DMS79 treated with DMSO at 0.1 percent for 48 hours (cell line): ENCODE measurements at regions not wholly inside any gene's neighbourhood (a gene's known extent, or its start where the extent isn't known, plus 50 kb on each side); places are given as distances from the start of the nearest gene placed in this dataset.

Experiments
- DNase-seq: peaks from one replicate; lab custom pipeline; 2025; lab: John Stamatoyannopoulos, UW

DNA sequence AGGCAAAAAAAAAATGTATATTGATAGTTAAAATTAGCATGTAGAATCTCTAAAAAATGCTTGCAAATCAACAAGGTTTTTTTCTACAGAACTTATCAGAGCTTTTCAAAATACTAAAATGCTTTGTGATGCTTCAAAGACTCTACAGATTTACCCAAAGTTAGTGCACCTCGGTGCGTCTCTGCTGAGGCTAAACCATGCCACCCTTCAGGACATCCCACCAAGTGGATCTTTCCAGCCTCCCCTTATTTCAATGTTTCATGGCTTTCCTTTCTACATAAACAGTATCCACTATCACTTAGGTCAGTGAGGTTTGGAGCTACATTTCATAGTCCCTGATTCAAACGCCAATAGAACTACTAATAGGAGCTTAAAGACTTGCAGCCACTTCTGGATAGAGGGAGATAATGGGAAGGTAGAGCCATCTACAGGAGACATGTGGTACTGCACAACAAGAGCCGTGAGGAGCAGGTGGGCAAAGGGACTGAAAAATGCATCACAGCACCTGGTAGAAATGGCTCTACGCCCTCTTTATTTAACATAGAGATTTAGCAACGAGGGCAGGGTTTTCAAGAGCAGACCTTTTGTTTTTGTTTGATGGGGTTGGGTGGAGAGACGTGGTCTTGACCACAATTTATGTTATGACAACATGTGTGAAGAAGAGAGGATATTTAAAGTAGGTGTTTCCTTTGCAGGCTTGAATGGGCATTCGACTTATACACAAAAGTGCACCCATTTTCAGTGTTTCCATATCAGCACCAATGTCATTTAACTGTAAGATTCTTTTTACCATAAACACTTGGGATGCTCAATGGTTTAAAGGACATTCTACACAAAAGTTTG, 56.1 kb upstream of the SLC35G4 start:
- DNase-seq: peak; percentile 70

DNA sequence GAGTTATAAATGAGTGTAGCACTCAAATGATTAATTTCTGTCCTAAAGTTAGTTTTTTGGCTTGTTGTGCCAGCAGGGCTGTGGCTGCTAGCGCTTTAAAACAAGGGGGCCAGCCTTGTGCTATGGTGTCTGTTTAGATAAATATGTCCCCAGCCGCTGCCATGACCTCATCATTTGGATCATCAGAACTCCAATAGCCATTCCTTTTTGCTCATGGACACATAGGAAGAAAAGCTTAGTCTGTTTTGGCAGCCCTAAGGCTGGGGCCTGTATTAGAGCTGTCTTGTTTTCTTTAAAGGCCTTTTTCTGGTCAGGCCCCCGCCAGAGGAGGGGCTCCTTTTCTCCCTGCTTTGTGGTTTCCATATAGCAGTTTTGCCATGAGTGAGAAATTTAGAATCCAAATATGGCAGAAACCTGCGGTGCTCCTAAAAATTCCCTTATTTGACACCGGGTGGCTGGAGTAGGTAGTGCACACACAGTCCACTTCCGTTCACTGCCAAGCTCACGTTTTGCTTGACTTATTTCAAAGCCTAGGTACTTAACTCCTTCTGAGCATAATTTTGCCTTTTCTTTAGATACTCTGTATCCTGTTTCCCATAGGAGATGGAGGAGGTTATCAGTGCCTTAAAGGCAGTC, 60.4 kb upstream of the SLC35G4 start:
- DNase-seq: no peak

DNA sequence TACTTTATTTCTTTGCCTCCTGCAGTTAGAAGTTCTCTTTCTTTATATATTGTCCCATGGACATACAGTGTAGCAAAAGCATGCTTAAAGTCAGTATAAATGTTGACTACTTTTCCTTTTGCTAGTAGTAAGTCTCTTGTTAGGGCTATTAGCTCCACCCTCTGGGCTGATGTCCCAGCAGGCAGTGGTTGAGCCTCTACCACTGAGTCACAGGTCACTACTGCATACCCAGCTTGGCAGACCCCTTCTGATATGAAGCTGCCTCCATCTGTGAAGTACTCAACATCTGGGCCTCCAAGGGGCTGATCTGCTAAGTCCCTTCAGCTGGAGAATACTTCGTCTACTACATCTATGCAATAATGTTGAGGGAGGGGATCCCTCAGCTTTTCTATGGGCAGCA, 61.0 kb upstream of the SLC35G4 start:
- no peak for DNase-seq

DNA sequence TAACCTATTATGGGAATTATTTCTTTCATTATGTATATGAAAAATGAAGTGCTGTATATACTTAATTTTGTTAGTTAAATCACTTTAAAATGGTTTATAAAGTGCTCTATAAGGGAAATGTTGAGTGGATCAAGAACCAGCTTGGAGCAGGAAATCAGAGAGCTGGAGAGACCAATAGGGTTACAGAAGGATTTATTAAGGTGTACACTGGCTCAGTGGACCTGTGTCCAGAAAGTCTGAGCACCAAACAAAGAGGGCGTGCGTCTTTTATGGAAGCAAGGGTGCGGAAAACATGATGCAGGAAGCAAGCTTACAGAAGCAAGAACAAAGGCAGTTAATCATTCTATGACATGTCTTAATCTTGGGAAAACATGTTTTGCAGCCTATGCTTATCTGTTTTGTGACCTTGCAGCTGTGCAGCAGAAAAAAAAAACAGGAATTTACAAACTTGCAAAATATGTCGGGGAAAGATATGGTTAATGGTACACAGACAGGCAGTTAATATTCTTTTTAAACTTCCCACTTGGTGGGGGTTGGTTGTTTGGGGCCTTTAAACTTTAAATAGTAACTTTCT, 65.2 kb upstream of the SLC35G4 start:
- no peak for DNase-seq

DNA sequence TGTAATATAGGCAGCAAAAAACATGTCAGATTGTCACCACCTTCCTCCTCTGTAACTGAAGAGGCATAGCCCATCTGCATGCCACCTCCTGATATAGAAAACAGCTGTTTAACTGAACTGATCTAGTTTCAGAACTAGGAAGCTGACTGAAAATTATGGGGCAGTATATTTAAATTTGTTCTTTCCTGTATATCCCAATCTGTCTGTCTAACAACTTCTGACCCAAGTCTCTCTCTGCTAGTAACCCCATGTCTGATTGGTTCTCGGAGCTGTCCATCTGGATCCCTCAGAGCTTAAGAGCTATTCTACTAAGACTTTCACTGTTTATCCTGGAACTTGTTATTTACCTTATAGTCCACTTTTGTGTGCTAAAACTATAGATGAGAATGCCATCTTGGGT, 68.2 kb upstream of the SLC35G4 start:
- DNase-seq: no peak

DNA sequence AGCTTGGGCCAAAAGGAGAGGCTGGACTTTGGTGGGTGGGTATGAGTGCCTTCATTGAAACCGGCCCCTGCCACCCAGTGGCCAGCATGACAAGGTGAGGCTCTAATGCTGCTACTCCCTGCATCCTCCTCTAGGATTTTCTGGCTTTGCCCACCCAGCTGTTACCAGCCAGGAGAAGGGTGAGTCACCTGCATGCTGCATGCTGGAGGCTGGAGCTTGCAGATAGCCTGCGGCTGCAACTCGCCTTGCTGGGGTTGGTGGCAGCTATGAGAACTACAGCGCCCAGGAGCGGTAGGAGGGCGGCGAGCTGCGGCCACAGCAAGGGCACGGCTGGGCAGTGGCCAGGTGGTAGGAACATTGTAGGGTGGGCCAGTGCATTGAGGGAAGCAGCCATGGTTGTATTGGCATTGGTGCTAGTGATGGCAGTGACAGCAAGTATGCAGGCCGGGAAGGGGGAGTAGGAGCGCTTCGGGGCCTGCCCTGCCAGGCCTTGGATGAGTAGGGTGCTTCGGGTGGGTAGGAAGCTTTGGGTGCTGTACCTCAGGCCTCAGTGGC, 75.4 kb upstream of the SLC35G4 start:
- no peak for DNase-seq

DNA sequence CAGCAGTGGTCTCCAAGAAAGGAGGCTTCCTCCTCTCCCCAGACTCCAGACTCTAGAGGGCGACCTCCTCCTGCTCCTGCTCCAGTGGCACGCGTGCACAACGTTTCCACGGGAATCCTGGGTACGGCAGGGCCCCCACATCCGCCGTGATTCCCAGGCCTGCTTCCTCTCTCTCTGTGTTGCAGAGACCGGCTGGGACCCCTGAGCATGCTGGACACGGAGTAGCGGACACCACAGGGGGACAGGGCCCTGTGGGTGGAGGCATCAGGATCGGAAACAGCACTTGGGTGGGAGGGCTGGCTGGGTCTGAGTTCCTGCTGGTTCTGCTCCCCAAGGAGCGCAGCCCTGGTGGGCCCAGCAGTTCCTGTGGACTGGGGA, 75.9 kb upstream of the SLC35G4 start:
- no peak for DNase-seq

DNA sequence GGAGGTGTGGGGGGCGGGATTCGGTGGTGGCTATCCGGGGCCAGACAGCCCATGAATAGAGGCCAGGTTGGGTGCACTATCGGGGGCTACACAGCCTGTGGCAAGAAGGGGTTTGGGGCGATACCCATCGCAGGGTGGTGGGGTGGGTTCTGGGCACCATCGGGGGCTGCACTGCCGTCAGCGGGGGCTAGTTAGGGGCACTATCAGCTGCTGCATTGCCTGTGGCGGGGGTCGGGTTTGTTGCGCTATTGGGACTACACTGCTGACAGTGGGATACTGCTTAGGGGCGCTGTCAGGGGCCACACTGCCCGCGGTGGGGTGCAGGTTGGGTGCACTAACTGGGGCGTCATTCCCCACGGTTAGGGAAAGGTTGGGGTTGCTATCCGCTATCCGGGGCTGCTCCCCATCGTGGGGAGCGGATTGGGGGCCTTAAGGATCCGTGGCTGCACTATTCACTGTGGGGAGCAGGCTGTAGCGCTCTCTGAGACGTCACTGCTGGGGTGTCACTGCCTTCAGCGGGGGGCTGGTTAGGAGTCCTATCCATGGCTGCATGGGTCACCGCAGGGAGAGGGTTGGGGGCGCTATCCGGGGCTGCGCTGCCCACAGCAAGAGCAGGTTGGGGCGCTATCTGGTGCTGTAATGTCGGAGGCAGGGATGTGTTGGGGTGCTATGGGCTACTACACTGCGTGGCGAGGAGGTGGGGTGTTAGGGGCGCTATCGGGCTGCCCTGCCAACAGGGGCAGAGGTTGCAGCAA, 76.5 kb upstream of the SLC35G4 start:
- no peak for DNase-seq

DNA sequence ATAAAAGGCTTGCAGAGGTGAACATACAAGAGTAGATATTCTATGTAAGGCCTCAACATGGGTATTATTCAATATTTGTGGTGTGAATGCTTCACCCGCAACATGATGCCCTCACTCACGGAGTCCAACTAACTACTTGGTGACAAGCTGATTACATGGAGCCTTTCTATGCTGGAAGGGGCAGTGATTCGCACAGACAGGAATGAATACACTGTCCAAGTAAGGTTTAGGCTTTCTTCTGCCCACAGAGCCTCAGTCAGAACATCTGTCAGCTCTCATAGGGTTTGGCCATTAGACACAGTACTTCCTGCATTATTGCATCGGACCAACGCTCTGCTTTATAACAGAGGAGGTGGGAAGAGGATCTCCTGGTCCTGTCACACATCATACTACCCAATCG, 80.3 kb upstream of the SLC35G4 start:
- no peak for DNase-seq

DNA sequence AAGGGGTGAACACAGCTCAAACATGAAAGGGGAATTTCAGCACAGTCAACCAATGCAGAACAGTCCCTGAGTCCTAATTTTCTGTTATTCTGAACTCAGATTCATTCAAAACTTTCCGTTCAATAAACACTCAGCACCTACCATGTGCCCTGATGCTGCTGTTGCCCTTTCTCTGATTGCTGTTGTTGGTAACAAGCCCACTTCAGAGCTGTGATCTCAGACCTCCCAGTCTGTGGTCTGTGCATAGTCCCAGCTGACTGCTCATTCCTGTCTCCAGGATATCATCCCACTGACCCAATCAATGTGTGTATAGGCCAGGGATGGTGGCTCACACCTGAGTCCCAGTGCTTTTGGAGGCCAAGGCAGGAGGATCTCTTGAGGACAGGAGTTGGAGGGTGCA, 82.7 kb upstream of the SLC35G4 start:
- DNase-seq: no peak

DNA sequence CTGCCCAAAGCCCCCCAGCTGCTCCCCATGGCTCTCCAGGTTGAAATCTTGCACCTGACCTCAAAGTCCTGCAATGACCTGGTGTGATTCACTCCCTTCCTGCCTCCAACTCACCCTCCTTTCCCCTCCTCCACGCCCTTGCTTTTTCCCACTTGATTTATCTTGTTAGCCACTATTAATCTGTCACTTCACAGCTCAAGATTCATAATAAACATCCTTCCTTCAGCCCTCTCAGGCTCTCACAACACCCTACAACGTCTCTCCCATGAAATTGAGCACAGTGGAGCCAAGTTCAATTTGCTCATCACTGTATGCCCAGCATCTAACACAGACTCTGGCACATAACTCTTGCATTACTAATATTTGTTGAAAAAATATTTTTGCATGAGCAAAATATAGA, 85.6 kb upstream of the SLC35G4 start:
- DNase-seq: no peak

DNA sequence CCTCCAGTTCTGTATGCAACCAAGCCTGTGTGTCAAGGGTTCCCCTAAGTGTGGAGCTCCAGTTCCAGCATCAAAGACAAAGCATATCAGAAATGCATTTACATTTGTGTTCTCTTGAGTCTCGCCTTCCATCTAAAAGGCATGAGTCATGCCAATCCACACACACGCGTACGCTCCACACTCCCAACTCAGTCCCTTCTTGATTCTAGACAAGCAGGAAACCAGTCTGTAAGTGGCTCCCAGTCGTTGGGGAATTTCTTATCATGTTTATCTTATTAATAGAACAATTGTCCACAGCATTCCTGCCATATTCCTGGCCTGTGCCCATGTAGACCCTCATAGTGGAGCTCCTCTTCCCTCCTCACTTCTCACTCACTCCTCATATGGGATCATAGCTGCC, 86.4 kb upstream of the SLC35G4 start:
- DNase-seq: no peak

DNA sequence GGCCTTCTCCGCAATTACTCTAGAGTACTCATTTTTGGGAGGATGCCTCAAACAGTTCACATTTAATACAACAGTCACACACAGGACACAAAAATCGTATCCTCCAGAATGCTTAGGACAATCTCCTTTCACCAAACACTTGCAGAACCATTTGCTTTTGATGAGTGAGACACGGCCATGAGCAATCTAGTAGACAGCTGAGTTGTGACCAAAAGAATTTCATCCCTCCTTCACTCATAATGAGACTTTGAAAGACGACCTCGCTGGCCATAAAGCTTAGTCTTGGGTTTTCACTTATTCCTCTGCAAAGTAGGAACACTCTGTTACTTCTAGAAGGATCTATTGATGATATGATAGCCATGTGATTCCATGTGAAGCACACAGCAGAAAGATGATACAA, 87.5 kb upstream of the SLC35G4 start:
- DNase-seq: no peak

DNA sequence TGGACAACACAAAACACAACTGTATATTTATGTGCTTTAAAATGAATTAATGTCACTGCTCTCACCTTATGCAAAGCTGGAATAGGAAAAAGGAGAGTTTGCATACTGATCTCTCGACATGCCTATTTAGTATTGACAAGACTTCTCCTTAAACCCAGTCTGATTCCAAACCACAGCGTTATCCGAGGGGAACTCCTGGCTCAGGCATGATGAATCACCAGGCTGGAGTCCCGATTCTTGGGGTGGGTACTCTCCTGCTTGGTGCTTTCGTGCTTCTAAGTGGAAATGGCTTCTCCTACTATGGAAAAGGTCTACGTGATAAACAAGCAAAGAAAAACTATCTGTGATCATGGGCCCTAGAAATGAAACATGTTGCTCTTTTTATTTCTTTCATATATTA, 88.9 kb upstream of the SLC35G4 start:
- DNase-seq: no peak

DNA sequence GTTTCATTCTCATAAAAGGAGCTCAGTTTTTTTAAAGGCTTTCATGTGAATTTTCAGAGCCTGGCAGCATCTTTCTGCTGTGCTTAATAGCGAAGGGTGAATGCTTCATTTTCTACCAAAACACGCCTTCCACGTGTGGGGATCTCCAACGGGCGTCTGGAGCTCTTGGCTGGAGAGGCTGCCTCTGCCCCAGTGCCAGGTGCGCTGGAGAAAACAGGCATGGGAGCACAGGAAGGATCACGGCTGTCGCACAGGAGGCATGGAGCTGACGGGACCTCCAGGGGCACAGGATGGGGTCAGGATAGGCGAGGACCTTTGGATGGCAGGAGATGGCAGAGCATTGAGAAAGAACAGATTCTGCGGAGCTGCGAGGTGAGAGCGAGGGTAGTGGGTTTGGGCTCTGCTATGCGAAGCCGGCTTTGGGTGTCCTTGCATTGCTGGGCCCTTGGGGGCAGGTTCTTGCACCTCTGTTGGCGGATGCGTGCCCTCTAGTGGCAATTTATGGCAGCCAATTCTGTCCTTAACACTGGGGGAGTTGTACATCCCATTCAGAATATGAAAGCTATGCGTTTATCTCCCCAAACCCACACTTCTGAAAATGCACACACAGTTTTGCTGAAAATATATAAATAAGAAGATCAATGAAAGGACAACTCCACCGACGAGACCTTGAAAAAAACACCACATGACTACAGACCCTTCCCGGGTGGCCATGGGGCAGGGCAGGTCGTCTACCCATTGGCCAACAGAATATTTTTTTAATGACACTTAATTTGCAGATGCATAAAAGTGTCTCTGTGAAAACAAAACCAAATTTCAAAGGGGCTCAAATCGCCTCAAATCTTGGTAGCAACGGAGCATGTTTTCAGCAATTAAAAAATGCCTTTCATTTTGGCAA, 90.4 kb upstream of the SLC35G4 start:
- no peak for DNase-seq

DNA sequence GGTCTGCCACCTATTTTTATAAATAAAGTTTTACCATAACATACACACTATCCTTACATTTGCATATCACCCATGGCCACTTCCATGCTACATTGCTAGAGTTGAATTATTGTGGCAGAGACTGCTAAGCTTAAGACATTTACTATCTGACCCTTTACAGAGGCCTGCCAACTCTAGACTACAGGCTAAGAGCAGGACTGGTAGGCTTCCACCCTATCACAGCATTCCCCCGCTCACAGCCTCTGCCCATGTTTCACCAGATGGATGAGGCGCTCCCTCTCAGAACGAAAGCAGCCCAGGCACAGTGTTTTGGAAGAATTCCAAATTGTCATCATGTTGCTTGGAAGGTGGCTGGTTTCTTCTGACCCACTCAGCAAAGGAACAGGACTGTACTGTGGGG, 91.7 kb upstream of the SLC35G4 start:
- DNase-seq: no peak

DNA sequence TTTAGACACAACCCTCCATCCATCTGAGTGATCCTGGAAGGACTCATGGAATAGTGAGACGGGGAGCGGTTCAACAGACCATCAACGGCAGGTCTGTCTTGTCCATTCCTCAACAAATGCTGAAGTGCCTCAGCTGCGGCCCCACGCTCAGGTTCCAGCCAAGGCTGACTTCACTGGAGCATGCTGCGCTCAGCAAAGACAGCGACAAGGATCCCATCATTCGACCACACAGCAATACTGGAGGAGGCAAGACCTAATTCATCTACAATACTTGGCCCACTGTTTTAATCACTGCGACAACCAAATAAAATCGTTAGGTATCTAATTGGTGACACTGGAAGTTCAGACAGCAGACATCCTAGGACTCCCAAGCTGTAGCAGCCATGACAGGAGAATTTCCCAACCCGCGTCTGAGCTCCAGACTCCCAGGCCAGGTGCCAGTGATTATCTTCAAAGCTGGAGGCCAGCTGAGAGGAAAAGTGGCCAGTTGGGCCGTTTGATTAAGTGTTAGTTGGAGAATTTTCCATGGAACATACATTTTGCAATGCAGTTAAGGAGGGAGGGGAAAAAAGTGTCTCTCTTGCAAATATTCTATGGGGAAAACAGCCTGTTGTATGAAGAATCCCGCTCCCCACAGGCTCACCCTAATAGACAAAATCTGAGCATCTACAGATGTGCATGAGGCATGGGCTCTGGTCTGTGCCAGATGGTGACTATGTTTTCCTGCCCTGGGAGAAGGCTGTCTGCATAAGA, 92.5 kb upstream of the SLC35G4 start:
- DNase-seq: no peak

DNA sequence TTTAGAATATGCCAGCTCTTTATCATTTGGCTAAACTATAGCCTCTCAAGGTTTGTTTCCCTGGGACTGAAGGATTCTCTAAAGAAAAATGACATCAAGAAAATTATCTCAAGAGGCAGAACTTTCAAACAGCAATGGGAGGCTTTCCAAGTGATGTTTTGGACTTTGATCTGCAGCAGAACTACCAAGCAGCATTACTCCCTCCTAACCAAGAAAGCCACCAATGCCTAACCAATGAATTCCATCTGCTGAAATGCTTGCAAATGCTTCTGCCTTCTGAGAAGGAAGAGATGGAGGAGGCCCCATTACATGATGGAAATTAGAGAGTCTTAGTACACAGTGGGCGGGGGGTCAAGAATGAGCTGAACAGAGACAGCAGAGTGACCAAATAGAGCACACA, 95.1 kb upstream of the SLC35G4 start:
- DNase-seq: no peak

DNA sequence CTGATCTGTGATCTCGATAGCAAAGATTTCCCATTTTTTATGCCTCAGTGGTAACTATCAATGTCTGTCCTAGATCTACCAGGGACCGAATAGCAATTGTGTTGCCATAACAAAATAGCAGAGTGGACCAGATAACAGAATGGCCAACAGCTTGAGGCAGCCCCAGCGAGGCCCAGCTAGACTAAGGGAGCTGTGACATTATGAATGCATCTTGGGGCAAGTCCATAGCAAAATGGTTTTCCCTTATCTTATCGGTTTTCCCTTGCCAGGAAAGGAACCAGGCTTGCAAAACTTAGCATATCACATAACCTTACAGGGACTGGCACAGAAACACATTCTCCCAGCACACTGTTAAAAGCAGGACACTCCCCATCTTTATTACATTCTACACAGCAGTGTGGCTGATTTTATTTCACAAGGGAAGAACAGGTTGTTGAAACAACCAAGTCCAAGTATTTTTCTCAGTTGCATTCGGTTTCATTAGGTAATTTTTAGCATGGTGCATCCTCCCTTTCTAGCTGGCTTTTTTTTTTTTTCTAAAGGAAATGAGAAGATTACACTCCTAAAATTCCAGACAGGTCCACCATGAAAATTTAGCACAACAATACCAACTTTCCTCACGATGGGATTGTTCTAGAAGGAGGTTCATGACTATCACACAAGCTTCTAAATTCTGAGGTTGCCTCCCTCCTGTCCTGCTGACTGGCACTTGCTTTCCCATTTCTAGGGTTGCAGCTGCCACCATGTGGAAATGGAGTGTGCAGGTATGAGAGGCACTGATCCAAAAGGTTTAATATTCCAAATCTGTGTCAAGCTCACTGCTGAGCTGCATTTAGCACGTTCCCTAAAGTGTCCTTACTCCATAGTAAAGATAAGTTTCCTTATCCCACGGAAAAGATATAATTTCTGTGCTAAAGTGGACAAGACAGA, 97.0 kb upstream of the SLC35G4 start:
- DNase-seq: no peak
